Panc1 (cell line): ENCODE measurements at regions not wholly inside any gene's neighbourhood (a gene's known extent, or its start where the extent isn't known, plus 50 kb on each side); places are given as distances from the start of the nearest gene placed in this dataset.

Experiments
- POLR2AphosphoS5 ChIP-seq: IDR thresholded peaks from 2 replicates; pipeline ENCODE4 v1.6.1; 2012; ENCODE audit warnings: mild to moderate bottlenecking, low read depth, low read length, moderate library complexity
- TF ChIP-seq, protein P1 (sequence below): fragments of 450-650 bp; IDR thresholded peaks from 2 replicates; pipeline ENCODE4 v1.5.1; 2017; ENCODE audit warnings: mild to moderate bottlenecking
- TF ChIP-seq, protein P2 (sequence below), 2 experiments: IDR thresholded peaks; 2 replicates each; pipeline ENCODE4 v1.6.1; 2011 to 2012; ENCODE audit warnings: low read depth in 2 of 2, control low read depth in 1 of 2, low read length in 1 of 2, mild to moderate bottlenecking in 1 of 2, moderate library complexity in 1 of 2; ENCODE audit not compliant: insufficient read depth in 1 of 2

DNA sequence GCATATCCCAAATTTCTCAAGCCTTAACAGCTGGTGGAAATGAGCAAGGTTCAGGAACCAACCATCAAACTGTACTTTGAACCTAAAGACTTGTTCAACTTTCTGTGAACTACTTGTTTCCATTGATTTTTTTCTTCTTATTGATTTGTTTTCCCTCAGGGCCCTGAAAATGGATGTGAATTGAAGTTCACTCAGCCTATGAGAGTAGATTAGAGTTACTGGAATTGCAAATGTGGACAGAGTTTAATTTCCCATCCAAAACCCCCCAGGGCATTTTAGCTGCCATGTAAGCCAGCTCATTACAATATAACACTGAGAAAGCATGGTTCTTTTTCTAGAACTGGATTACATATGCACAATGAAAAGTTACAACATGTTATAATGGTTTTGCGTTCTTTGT, 1105.7 kb downstream of the REEP3 start:
- TF ChIP-seq, protein P1, sequence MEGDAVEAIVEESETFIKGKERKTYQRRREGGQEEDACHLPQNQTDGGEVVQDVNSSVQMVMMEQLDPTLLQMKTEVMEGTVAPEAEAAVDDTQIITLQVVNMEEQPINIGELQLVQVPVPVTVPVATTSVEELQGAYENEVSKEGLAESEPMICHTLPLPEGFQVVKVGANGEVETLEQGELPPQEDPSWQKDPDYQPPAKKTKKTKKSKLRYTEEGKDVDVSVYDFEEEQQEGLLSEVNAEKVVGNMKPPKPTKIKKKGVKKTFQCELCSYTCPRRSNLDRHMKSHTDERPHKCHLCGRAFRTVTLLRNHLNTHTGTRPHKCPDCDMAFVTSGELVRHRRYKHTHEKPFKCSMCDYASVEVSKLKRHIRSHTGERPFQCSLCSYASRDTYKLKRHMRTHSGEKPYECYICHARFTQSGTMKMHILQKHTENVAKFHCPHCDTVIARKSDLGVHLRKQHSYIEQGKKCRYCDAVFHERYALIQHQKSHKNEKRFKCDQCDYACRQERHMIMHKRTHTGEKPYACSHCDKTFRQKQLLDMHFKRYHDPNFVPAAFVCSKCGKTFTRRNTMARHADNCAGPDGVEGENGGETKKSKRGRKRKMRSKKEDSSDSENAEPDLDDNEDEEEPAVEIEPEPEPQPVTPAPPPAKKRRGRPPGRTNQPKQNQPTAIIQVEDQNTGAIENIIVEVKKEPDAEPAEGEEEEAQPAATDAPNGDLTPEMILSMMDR = no peak
- TF ChIP-seq, protein P2, sequence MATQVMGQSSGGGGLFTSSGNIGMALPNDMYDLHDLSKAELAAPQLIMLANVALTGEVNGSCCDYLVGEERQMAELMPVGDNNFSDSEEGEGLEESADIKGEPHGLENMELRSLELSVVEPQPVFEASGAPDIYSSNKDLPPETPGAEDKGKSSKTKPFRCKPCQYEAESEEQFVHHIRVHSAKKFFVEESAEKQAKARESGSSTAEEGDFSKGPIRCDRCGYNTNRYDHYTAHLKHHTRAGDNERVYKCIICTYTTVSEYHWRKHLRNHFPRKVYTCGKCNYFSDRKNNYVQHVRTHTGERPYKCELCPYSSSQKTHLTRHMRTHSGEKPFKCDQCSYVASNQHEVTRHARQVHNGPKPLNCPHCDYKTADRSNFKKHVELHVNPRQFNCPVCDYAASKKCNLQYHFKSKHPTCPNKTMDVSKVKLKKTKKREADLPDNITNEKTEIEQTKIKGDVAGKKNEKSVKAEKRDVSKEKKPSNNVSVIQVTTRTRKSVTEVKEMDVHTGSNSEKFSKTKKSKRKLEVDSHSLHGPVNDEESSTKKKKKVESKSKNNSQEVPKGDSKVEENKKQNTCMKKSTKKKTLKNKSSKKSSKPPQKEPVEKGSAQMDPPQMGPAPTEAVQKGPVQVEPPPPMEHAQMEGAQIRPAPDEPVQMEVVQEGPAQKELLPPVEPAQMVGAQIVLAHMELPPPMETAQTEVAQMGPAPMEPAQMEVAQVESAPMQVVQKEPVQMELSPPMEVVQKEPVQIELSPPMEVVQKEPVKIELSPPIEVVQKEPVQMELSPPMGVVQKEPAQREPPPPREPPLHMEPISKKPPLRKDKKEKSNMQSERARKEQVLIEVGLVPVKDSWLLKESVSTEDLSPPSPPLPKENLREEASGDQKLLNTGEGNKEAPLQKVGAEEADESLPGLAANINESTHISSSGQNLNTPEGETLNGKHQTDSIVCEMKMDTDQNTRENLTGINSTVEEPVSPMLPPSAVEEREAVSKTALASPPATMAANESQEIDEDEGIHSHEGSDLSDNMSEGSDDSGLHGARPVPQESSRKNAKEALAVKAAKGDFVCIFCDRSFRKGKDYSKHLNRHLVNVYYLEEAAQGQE (IDR thresholded peaks at IDR 0.05; ENCODE audit: insufficient read depth in 1 of 2, low read depth in 2 of 2, low read length in 1 of 2) = no peak
- TF ChIP-seq POLR2AphosphoS5 = no peak
